ENCODE measurements at regions not wholly inside any gene's neighbourhood (a gene's known extent, or its start where the extent isn't known, plus 50 kb on each side); places are given as distances from the start of the nearest gene placed in this dataset.

DNA sequence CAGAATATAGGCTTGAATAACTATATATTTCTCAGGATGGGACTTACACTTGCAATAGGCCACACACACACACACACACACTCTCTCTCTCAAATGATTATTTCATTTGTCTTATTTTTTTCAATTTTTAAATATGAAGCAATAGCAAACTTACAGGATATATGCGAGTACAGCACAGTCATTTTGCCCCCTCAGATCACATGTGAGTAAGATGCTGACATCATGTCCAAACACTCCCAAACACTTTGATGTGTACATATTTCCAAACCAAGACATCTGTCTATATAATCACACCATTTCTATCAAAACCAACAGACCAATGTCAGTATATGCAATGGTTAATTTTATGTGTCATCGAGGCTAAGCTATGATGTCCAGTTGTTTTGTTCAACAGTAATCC is 1535.9 kb upstream of the FLRT2 start:
- WGBS (ENCODE audit: insufficient coverage), result no CpG with 5 or more reads among the region's 2 CpGs
- Mint-ChIP-seq H3K36me3 (no peaks in the 10 kb centered on the region), H3K27ac (no peak overlapping the region), H3K9me3 (peaks cover 0 to 5% (median 1%) of the 10 kb centered on the region in 7 donors), H3K4me3 (no peak overlapping the region), H3K4me1 (peaks cover 3% of the 10 kb centered on the region), H3K27me3 (ENCODE audit: low read depth in 3 of 3) (no peaks in the 10 kb centered on the region)
- H4K20me1 ChIP-seq (ENCODE audit: insufficient read depth, low read length), result no peaks in the 10 kb centered on the region
- no peaks in the 10 kb centered on the region for H3K36me3 ChIP-seq (replicated peaks in 1 of 2; ENCODE audit: control insufficient read depth in 1 of 2, insufficient read depth in 2 of 2, low read length in 2 of 2)
- no peak for TF ChIP-seq CTCF (IDR thresholded peaks at IDR 0.05)
- no peaks in the 10 kb centered on the region for H3K27me3 ChIP-seq (ENCODE audit: control insufficient read depth in 2 of 2, insufficient read depth in 2 of 2, low read length in 2 of 2)
- no peak overlapping the region for H3K9ac ChIP-seq (ENCODE audit: insufficient read depth, low read length, poor library complexity, severe bottlenecking)
- no peaks in the 10 kb centered on the region for H3K9me3 ChIP-seq (replicated peaks in 1 of 2; ENCODE audit: control insufficient read depth in 1 of 2, insufficient read depth in 1 of 2, low read length in 2 of 2)
- no peak overlapping the region for H3K4me2 ChIP-seq (replicated peaks; ENCODE audit: extremely low read depth, low read length, poor library complexity, severe bottlenecking)
- no peak for DNase-seq
- H3K4me3 ChIP-seq (replicated peaks in 1 of 3; ENCODE audit: low read depth in 2 of 3, low read length in 3 of 3), result no peak overlapping the region
- intact Hi-C loops (cut with micrococcal nuclease), result no loop called here
- no peaks in the 10 kb centered on the region for H3K79me2 ChIP-seq (ENCODE audit: insufficient read depth, low read length)
- H3K4me1 ChIP-seq (ENCODE audit: control insufficient read depth in 1 of 2, insufficient read depth in 2 of 2, low read length in 2 of 2), result no peaks in the 10 kb centered on the region
- H2AFZ ChIP-seq (ENCODE audit: insufficient read depth, low read depth, low read length, poor library complexity, severe bottlenecking), result no peak overlapping the region
- no peak overlapping the region for H3K27ac ChIP-seq (ENCODE audit: low read depth in 1 of 2, low read length in 2 of 2)

DNA sequence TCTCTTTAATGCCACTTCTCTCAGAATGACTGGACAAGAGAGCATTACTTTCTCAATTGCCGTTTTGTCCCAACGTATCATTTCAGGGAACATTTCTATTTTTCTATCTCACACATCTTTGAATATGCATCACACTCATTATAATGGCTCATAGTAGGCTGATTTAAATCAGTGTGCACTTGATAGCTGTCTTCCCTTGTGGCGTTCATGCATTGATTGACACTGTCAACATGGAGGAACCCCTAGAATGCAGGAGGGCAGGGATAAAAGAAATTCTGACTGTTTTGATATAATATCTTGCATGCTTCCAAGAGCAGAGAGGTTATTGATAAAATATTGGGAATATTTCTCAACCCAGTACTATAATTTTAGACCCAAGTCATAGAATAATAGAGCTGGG is 1528.9 kb upstream of the FLRT2 start:
- Mint-ChIP-seq H3K4me3 (no peak overlapping the region), H3K27ac (no peak overlapping the region), H3K36me3 (no peaks in the 10 kb centered on the region), H3K9me3 (peaks cover 2 to 10% (median 4%) of the 10 kb centered on the region in 7 donors), H3K27me3 (ENCODE audit: low read depth in 3 of 3) (no peaks in the 10 kb centered on the region), H3K4me1 (no peaks in the 10 kb centered on the region)
- H3K9ac ChIP-seq (ENCODE audit: insufficient read depth, low read length, poor library complexity, severe bottlenecking), result no peak overlapping the region
- H3K36me3 ChIP-seq (replicated peaks in 1 of 2; ENCODE audit: control insufficient read depth in 1 of 2, insufficient read depth in 2 of 2, low read length in 2 of 2), result no peaks in the 10 kb centered on the region
- no peak for DNase-seq
- H3K27ac ChIP-seq (ENCODE audit: low read depth in 1 of 2, low read length in 2 of 2), result no peak overlapping the region
- H3K4me2 ChIP-seq (replicated peaks; ENCODE audit: extremely low read depth, low read length, poor library complexity, severe bottlenecking), result no peak overlapping the region
- intact Hi-C loops (cut with micrococcal nuclease), result no loop called here
- H2AFZ ChIP-seq (ENCODE audit: insufficient read depth, low read depth, low read length, poor library complexity, severe bottlenecking), result no peak overlapping the region
- no peak overlapping the region for H3K4me3 ChIP-seq (replicated peaks in 1 of 3; ENCODE audit: low read depth in 2 of 3, low read length in 3 of 3)
- no peaks in the 10 kb centered on the region for H4K20me1 ChIP-seq (ENCODE audit: insufficient read depth, low read length)
- no peaks in the 10 kb centered on the region for H3K27me3 ChIP-seq (ENCODE audit: control insufficient read depth in 2 of 2, insufficient read depth in 2 of 2, low read length in 2 of 2)
- peaks cover 0 to 7% of the 10 kb centered on the region in 2 donors for H3K9me3 ChIP-seq (replicated peaks in 1 of 2; ENCODE audit: control insufficient read depth in 1 of 2, insufficient read depth in 1 of 2, low read length in 2 of 2)
- TF ChIP-seq CTCF (IDR thresholded peaks at IDR 0.05), result no peak
- no peaks in the 10 kb centered on the region for H3K4me1 ChIP-seq (ENCODE audit: control insufficient read depth in 1 of 2, insufficient read depth in 2 of 2, low read length in 2 of 2)
- H3K79me2 ChIP-seq (ENCODE audit: insufficient read depth, low read length), result no peaks in the 10 kb centered on the region
- WGBS (ENCODE audit: insufficient coverage), result no CpG with 5 or more reads among the region's 3 CpGs

Measured in CD14-positive monocyte (primary cell).